SK-N-SH treated with all-trans-retinoic acid at 6 μM for 48 hours (cell line): ENCODE measurements at regions not wholly inside any gene's neighbourhood (a gene's known extent, or its start where the extent isn't known, plus 50 kb on each side); places are given as distances from the start of the nearest gene placed in this dataset.

ENCODE experiments used
- ATAC-seq: fragments of 200-7000 bp; cut with Tn5 transposase; 3 replicates; pipeline ENCODE4 v1.9.1; 2020; ENCODE audit warnings: mild to moderate bottlenecking, moderate library complexity
- ARNTL ChIP-seq: fragments of 450-650 bp; formaldehyde crosslinking; IDR thresholded peaks from 2 replicates; pipeline ENCODE4 v1.5.0; 2020; ENCODE audit warnings: low read depth, mild to moderate bottlenecking, moderate library complexity, borderline replicate concordance
- BACH2 ChIP-seq: fragments of 250-450 bp; sonication (Bioruptor Pico); IDR thresholded peaks from 2 replicates; pipeline ENCODE4 v1.9.0; 2021; ENCODE audit warnings: mild to moderate bottlenecking, borderline replicate concordance
- CSDC2 ChIP-seq: fragments of 250-450 bp; sonication (Bioruptor Pico); IDR thresholded peaks from 2 replicates; pipeline ENCODE4 v1.5.0; 2020; ENCODE audit warnings: mild to moderate bottlenecking, moderate library complexity
- ESRRG ChIP-seq: fragments of 250-450 bp; sonication (Bioruptor Pico); IDR thresholded peaks from 2 replicates; pipeline ENCODE4 v1.6.1; 2021; ENCODE audit warnings: mild to moderate bottlenecking
- ISL1 ChIP-seq: fragments of 250-450 bp; sonication (Bioruptor Pico); IDR thresholded peaks from 2 replicates; pipeline ENCODE4 v2.1.2; 2022; ENCODE audit warnings: mild to moderate bottlenecking, moderate library complexity
- OSR1 ChIP-seq: fragments of 250-450 bp; sonication (Bioruptor Pico); IDR thresholded peaks from 2 replicates; pipeline ENCODE4 v1.8.0; 2022; ENCODE audit warnings: moderate library complexity, mild to moderate bottlenecking, inconsistent platforms
- PPARA ChIP-seq: fragments of 250-450 bp; sonication (Bioruptor Pico); IDR thresholded peaks from 2 replicates; pipeline ENCODE4 v1.5.0; 2020; ENCODE audit warnings: mild to moderate bottlenecking, borderline replicate concordance
- RARB ChIP-seq: fragments of 250-450 bp; sonication (Bioruptor Pico); IDR thresholded peaks from 2 replicates; pipeline ENCODE4 v1.8.0; 2021; ENCODE audit warnings: mild to moderate bottlenecking, moderate library complexity
- TCF4 ChIP-seq: fragments of 250-450 bp; sonication (Bioruptor Pico); IDR thresholded peaks from 2 replicates; pipeline ENCODE4 v1.8.0; 2021; ENCODE audit warnings: mild to moderate bottlenecking, moderate library complexity, borderline replicate concordance
- TOX ChIP-seq: fragments of 250-450 bp; sonication (Bioruptor Pico); IDR thresholded peaks from 2 replicates; pipeline ENCODE4 v1.8.0; 2021; ENCODE audit warnings: mild to moderate bottlenecking, moderate library complexity, borderline replicate concordance
- ZC3H10 ChIP-seq: fragments of 250-450 bp; sonication (Bioruptor Pico); IDR thresholded peaks from 2 replicates; pipeline ENCODE4 v1.5.1; 2021; ENCODE audit warnings: mild to moderate bottlenecking, moderate library complexity
- ZFP3 ChIP-seq: fragments of 250-450 bp; sonication (Bioruptor Pico); IDR thresholded peaks from 2 replicates; pipeline ENCODE4 v1.5.0; 2020; ENCODE audit warnings: mild to moderate bottlenecking, moderate library complexity
- ZFP30 ChIP-seq: fragments of 450-650 bp; formaldehyde crosslinking; IDR thresholded peaks from 2 replicates; pipeline ENCODE4 v1.5.0; 2022; ENCODE audit warnings: mild to moderate bottlenecking, moderate library complexity
- ZNF565 ChIP-seq: fragments of 450-650 bp; formaldehyde crosslinking; conservative IDR thresholded peaks from 2 replicates; pipeline ENCODE4 v1.5.0; 2020; ENCODE audit warnings: low read depth, mild to moderate bottlenecking, moderate library complexity
- ZNF70 ChIP-seq: fragments of 450-650 bp; formaldehyde crosslinking; IDR thresholded peaks from 2 replicates; pipeline ENCODE4 v1.5.0; 2020; ENCODE audit warnings: mild to moderate bottlenecking, moderate library complexity
- ZNF8 ChIP-seq: fragments of 450-650 bp; formaldehyde crosslinking; IDR thresholded peaks from 2 replicates; pipeline ENCODE4 v1.5.0; 2020; ENCODE audit warnings: mild to moderate bottlenecking, moderate library complexity
- TF ChIP-seq, protein P1 (sequence below): fragments of 250-450 bp; sonication (Bioruptor Pico); IDR thresholded peaks from 2 replicates; pipeline ENCODE4 v1.8.0; 2020; ENCODE audit warnings: mild to moderate bottlenecking, moderate library complexity, borderline replicate concordance
- TF ChIP-seq, protein P2 (sequence below): fragments of 250-450 bp; sonication (Bioruptor Pico); IDR thresholded peaks from 2 replicates; pipeline ENCODE4 v1.5.1; 2021; ENCODE audit warnings: mild to moderate bottlenecking, moderate library complexity
- TF ChIP-seq, protein P3 (sequence below): fragments of 250-450 bp; sonication (Bioruptor Pico); IDR thresholded peaks from 2 replicates; pipeline ENCODE4 v1.8.0; 2021; ENCODE audit warnings: low read depth, mild to moderate bottlenecking, moderate library complexity, borderline replicate concordance
- TF ChIP-seq, protein P4 (sequence below): fragments of 250-450 bp; sonication (Bioruptor Pico); IDR thresholded peaks from 2 replicates; pipeline ENCODE4 v1.5.0; 2020; ENCODE audit warnings: mild to moderate bottlenecking, moderate library complexity

DNA sequence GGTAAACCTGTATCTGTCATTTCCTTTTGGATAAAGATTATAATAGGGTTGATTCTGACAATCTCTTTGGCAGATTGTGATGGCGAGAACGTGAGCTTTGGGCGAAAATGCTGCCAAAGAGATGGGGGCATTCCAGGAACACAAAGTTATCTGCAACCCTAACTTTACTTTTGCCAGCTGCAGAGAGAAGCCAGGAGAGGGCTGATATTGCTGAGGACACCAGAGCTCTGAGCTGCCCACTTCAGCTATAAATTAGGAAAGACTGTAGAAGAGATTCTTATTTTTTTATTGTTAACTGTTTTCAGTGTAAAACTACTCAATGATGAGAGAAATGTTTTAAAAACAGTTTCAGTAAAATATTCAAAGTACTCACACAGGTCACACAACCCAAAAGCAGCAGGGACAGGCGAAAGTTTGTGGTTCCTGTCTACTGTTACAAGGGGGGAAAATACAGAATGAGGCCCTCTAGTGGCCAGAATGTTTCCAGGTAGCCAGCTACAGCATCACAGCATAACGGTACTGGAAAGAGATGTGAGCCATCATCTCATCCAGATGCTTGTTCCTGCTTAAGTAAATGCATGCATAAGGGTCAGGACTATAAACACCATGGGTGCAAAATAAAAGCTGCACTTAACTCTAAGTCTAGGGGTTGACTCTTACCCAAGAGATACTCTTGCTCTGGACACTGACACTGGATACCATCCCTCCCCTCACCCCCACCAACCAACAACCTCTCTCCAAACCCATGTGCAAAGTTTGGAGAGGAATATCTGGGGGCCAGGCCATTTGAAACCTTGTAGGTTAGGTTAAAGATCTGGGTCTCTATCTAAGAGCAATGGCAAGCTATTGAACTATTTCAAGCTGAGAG lies 498.4 kb downstream of the RMST start (continued):
- TF ChIP-seq, protein P1, sequence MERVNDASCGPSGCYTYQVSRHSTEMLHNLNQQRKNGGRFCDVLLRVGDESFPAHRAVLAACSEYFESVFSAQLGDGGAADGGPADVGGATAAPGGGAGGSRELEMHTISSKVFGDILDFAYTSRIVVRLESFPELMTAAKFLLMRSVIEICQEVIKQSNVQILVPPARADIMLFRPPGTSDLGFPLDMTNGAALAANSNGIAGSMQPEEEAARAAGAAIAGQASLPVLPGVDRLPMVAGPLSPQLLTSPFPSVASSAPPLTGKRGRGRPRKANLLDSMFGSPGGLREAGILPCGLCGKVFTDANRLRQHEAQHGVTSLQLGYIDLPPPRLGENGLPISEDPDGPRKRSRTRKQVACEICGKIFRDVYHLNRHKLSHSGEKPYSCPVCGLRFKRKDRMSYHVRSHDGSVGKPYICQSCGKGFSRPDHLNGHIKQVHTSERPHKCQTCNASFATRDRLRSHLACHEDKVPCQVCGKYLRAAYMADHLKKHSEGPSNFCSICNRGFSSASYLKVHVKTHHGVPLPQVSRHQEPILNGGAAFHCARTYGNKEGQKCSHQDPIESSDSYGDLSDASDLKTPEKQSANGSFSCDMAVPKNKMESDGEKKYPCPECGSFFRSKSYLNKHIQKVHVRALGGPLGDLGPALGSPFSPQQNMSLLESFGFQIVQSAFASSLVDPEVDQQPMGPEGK: no peak
- TF ChIP-seq BACH2 (CRISPR knock-in tag) (no peak), ZC3H10 (CRISPR knock-in tag) (no peak), ZFP30 (no peak), OSR1 (CRISPR knock-in tag) (no peak), RARB (CRISPR knock-in tag) (no peak)
- TF ChIP-seq, protein P2, sequence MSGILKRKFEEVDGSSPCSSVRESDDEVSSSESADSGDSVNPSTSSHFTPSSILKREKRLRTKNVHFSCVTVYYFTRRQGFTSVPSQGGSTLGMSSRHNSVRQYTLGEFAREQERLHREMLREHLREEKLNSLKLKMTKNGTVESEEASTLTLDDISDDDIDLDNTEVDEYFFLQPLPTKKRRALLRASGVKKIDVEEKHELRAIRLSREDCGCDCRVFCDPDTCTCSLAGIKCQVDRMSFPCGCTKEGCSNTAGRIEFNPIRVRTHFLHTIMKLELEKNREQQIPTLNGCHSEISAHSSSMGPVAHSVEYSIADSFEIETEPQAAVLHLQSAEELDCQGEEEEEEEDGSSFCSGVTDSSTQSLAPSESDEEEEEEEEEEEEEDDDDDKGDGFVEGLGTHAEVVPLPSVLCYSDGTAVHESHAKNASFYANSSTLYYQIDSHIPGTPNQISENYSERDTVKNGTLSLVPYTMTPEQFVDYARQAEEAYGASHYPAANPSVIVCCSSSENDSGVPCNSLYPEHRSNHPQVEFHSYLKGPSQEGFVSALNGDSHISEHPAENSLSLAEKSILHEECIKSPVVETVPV: no peak

DNA sequence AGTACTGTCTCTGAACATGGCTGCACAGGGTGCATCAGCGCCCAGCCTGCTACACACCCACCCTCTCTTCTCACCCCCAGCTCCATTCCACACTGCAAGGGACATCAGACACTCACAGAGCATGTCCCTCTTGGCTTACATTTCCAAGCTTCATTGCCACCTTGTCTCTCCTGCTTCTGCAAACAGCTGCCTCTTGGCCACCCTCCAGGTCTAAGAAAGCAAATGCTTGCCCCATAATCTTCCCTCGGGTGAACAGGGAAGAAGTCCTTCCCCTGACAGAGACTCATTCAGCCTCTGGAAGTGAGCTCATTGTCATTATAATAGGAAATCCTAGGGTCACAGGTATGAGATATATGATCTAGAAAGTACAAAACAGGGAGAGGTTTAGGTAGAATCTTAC lies 505.2 kb downstream of the RMST start:
- TF ChIP-seq OSR1 (CRISPR knock-in tag) (no peak), TOX (no peak), TCF4 (no peak), ISL1 (no peak)
- no peak for ATAC-seq

DNA sequence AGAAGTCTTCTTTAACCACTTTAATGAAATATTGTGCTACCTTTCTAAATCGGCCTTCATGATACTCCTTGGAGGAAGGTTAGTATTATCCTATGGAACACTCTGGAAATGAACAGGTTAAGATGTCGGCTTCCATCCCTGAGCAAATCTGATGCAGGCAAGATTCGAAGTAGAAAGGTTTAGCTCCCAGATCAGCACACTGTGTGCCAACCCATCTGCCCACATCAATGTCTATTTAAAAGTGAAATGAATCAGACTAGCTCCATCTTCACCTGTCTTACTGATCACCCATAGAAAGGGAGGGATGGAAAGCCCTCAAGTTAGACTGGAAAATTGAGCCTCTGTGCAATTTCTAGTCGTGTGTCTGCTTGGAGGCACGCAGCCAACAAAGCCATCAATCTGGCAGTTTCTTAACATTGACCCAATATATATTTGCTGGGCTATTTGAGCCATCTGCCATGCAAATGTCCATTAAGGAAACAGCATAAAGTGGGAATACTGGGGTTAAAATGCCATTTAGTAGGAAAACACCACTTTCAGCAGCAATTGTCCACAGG lies 506.1 kb downstream of the RMST start:
- ATAC-seq: no peak
- TF ChIP-seq ZC3H10 (CRISPR knock-in tag): no peak
- TF ChIP-seq ZNF70 (CRISPR knock-in tag): no peak
- TF ChIP-seq, protein P3, sequence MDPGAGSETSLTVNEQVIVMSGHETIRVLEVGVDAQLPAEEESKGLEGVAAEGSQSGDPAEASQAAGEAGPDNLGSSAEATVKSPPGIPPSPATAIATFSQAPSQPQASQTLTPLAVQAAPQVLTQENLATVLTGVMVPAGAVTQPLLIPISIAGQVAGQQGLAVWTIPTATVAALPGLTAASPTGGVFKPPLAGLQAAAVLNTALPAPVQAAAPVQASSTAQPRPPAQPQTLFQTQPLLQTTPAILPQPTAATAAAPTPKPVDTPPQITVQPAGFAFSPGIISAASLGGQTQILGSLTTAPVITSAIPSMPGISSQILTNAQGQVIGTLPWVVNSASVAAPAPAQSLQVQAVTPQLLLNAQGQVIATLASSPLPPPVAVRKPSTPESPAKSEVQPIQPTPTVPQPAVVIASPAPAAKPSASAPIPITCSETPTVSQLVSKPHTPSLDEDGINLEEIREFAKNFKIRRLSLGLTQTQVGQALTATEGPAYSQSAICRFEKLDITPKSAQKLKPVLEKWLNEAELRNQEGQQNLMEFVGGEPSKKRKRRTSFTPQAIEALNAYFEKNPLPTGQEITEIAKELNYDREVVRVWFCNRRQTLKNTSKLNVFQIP (CRISPR knock-in tag): no peak
- TF ChIP-seq, protein P4, sequence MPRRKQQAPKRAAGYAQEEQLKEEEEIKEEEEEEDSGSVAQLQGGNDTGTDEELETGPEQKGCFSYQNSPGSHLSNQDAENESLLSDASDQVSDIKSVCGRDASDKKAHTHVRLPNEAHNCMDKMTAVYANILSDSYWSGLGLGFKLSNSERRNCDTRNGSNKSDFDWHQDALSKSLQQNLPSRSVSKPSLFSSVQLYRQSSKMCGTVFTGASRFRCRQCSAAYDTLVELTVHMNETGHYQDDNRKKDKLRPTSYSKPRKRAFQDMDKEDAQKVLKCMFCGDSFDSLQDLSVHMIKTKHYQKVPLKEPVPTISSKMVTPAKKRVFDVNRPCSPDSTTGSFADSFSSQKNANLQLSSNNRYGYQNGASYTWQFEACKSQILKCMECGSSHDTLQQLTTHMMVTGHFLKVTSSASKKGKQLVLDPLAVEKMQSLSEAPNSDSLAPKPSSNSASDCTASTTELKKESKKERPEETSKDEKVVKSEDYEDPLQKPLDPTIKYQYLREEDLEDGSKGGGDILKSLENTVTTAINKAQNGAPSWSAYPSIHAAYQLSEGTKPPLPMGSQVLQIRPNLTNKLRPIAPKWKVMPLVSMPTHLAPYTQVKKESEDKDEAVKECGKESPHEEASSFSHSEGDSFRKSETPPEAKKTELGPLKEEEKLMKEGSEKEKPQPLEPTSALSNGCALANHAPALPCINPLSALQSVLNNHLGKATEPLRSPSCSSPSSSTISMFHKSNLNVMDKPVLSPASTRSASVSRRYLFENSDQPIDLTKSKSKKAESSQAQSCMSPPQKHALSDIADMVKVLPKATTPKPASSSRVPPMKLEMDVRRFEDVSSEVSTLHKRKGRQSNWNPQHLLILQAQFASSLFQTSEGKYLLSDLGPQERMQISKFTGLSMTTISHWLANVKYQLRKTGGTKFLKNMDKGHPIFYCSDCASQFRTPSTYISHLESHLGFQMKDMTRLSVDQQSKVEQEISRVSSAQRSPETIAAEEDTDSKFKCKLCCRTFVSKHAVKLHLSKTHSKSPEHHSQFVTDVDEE (CRISPR knock-in tag): no peak
- no peak for TF ChIP-seq CSDC2 (CRISPR knock-in tag)
- TF ChIP-seq, protein P2: no peak
- TF ChIP-seq TCF4: no peak
- no peak for TF ChIP-seq ZNF8 (CRISPR knock-in tag)
- TF ChIP-seq ZFP3 (CRISPR knock-in tag): no peak
- TF ChIP-seq ZNF565 (CRISPR knock-in tag): no peak
- no peak for TF ChIP-seq PPARA (CRISPR knock-in tag)
- no peak for TF ChIP-seq ESRRG
- TF ChIP-seq OSR1 (CRISPR knock-in tag): no peak
- TF ChIP-seq ARNTL (CRISPR knock-in tag): no peak
- TF ChIP-seq ZFP30: no peak
- TF ChIP-seq, all 23 proteins: peak for 0
